PC-3 (cell line): ENCODE measurements at regions not wholly inside any gene's neighbourhood (a gene's known extent, or its start where the extent isn't known, plus 50 kb on each side); places are given as distances from the start of the nearest gene placed in this dataset.
"Not testable (repeated sequence)": the region's sequence is repeated elsewhere in the genome, so short reads cannot be mapped to it uniquely, and the experiment has no call there.

ENCODE experiments used
- CTCF ChIP-seq: fragments of 300-600 bp; sonication (generic); conservative IDR thresholded peaks from 2 replicates; pipeline ENCODE4 v1.5.1; 2017; ENCODE audit warnings: antibody characterized with exemption, low read depth, mild to moderate bottlenecking, low read length
- EZH2 ChIP-seq: fragments of 300-600 bp; sonication (generic); IDR thresholded peaks from one replicate; pipeline ENCODE4 v1.6.1; 2017; ENCODE audit warnings: antibody characterized with exemption, mild to moderate bottlenecking, low read length; ENCODE audit not compliant: unreplicated experiment
- EZH2phosphoT487 ChIP-seq: fragments of 300-600 bp; sonication (generic); IDR thresholded peaks from 2 replicates; pipeline ENCODE4 v1.6.1; 2018; ENCODE audit warnings: mild to moderate bottlenecking, antibody characterized with exemption, low read length, borderline replicate concordance

GRCh38 chr22:23432719-23433118, 147.4 kb downstream of the IGLL1 start:
- not testable (repeated sequence) for TF ChIP-seq CTCF, EZH2, EZH2phosphoT487
